H1 (cell line): ENCODE measurements at regions not wholly inside any gene's neighbourhood (a gene's known extent, or its start where the extent isn't known, plus 50 kb on each side); places are given as distances from the start of the nearest gene placed in this dataset.
A peak's percentile ranks its signal among the peaks of the same experiment; 100 is the strongest.

Experiments
- EGR1 ChIP-seq: IDR thresholded peaks from 2 replicates; pipeline ENCODE4 v1.6.1; 2011; ENCODE audit warnings: low read depth, low read length, borderline replicate concordance
- EP300 ChIP-seq, 2 experiments: IDR thresholded peaks; 1 replicate in 1 of 2; 2 replicates in 1 of 2; pipeline ENCODE4 v1.6.1; 2011 to 2012; ENCODE audit warnings: low read depth in 2 of 2, low read length in 2 of 2, mild to moderate bottlenecking in 2 of 2, borderline replicate concordance in 1 of 2, inconsistent platforms in 1 of 2, moderate library complexity in 1 of 2
- JUND ChIP-seq: IDR thresholded peaks from 2 replicates; pipeline ENCODE4 v1.6.1; 2011; ENCODE audit warnings: mild to moderate bottlenecking, improper control_type of control experiment, low read length
- YY1 ChIP-seq: IDR thresholded peaks from 2 replicates; pipeline ENCODE4 v1.6.1; 2011; ENCODE audit warnings: low read depth, mild to moderate bottlenecking, low read length
- TF ChIP-seq, protein P1 (sequence below), 3 experiments: IDR thresholded peaks; 1 replicate in 2 of 3; 2 replicates in 1 of 3; pipeline versions ENCODE4 v1.5.1 to v1.6.1; 2011; ENCODE audit warnings: low read length in 3 of 3, mild to moderate bottlenecking in 3 of 3, inconsistent platforms in 2 of 3, low read depth in 1 of 3, moderate library complexity in 1 of 3; ENCODE audit not compliant: insufficient read depth in 1 of 3; ENCODE audit errors: control extremely low read depth in 1 of 3

DNA sequence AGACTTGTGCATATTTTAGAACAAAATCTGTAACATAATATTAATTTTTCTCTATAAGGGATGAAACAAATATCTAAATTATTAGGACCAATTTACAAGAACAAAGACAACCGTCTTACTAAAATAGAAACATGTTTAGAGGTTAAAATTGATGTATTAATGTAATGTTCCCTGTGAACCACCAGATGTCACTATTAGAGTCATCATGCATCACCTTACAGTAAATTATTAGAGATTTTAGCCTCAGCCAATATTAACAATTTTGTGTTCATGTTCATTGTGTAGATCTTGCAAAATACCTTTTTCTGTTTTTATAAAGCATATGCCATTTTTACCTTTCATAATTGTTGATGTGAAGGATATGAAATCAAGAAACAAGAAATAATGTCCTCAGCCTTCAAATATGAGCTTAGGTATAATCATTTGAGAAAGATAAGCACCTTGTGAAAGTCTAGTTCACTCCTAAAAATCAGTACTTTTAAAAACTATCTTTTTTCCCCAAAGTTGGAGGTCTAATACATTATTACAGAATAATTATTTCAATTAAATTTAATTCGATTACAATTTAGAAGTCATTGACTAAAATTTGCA is 344.3 kb upstream of the KCNH7 start:
- TF ChIP-seq, protein P1, sequence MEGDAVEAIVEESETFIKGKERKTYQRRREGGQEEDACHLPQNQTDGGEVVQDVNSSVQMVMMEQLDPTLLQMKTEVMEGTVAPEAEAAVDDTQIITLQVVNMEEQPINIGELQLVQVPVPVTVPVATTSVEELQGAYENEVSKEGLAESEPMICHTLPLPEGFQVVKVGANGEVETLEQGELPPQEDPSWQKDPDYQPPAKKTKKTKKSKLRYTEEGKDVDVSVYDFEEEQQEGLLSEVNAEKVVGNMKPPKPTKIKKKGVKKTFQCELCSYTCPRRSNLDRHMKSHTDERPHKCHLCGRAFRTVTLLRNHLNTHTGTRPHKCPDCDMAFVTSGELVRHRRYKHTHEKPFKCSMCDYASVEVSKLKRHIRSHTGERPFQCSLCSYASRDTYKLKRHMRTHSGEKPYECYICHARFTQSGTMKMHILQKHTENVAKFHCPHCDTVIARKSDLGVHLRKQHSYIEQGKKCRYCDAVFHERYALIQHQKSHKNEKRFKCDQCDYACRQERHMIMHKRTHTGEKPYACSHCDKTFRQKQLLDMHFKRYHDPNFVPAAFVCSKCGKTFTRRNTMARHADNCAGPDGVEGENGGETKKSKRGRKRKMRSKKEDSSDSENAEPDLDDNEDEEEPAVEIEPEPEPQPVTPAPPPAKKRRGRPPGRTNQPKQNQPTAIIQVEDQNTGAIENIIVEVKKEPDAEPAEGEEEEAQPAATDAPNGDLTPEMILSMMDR (IDR thresholded peaks at IDR 0.05; ENCODE audit: control extremely low read depth in 1 of 3, insufficient read depth in 1 of 3, low read depth in 1 of 3, low read length in 3 of 3): peak in 2 of 3 experiments; percentile 24 to 50; a peak in 2 of 4 replicates
- TF ChIP-seq EP300 (IDR thresholded peaks at IDR 0.05; ENCODE audit: borderline replicate concordance in 1 of 2, low read depth in 2 of 2, low read length in 2 of 2) (no peak), YY1 (no peak), EGR1 (no peak), JUND (no peak)
